ENCODE measurements at regions not wholly inside any gene's neighbourhood (a gene's known extent, or its start where the extent isn't known, plus 50 kb on each side); places are given as distances from the start of the nearest gene placed in this dataset.

- H3K9me3 ChIP-seq, result no peaks in the 10 kb centered on the region
- H3K4me3 ChIP-seq, result no peak overlapping the region
- DNase-seq, result no peak
- H3K27me3 ChIP-seq, result no peaks in the 10 kb centered on the region
- H3K36me3 ChIP-seq, result no peaks in the 10 kb centered on the region
Observed at GRCh38 chr2:167900435-167901114, 346.8 kb downstream of the STK39 start.

GRCh38 chr2:167898340-167898739 lies 349.1 kb downstream of the STK39 start:
- H3K36me3 ChIP-seq, result no peaks in the 10 kb centered on the region
- H3K9me3 ChIP-seq, result no peaks in the 10 kb centered on the region; the same call in 1 of the 2 replicates
- DNase-seq, result no peak
- no peaks in the 10 kb centered on the region for H3K27me3 ChIP-seq
- no peak overlapping the region for H3K4me3 ChIP-seq

GRCh38 chr2:167891841-167892240 lies 355.6 kb downstream of the STK39 start:
- no peak for DNase-seq
- Histone ChIP-seq H3K9me3 (no peaks in the 10 kb centered on the region; the same call in 1 of the 2 replicates), H3K36me3 (no peaks in the 10 kb centered on the region), H3K4me3 (no peak overlapping the region), H3K27me3 (no peaks in the 10 kb centered on the region)

- no peaks in the 10 kb centered on the region; the same call in 1 of the 2 replicates for H3K9me3 ChIP-seq
- DNase-seq, result no peak
- no peak overlapping the region for H3K4me3 ChIP-seq
- H3K27me3 ChIP-seq, result no peaks in the 10 kb centered on the region
- H3K36me3 ChIP-seq, result no peaks in the 10 kb centered on the region
Observed at GRCh38 chr2:167890739-167891138, 356.7 kb downstream of the STK39 start.

GRCh38 chr2:167880415-167880814 lies 367.0 kb downstream of the STK39 start:
- H3K4me3 ChIP-seq, result no peak overlapping the region
- DNase-seq, result no peak
- no peaks in the 10 kb centered on the region for H3K9me3 ChIP-seq
- H3K27me3 ChIP-seq, result no peaks in the 10 kb centered on the region
- H3K36me3 ChIP-seq, result no peaks in the 10 kb centered on the region

GRCh38 chr2:167875529-167875928 lies 371.9 kb downstream of the STK39 start:
- Histone ChIP-seq H3K27me3 (no peaks in the 10 kb centered on the region), H3K4me3 (no peak overlapping the region), H3K36me3 (no peaks in the 10 kb centered on the region), H3K9me3 (no peaks in the 10 kb centered on the region)
- no peak for DNase-seq

GRCh38 chr2:167874812-167875211 lies 372.6 kb downstream of the STK39 start:
- Histone ChIP-seq H3K9me3 (no peaks in the 10 kb centered on the region), H3K36me3 (no peaks in the 10 kb centered on the region), H3K4me3 (no peak overlapping the region), H3K27me3 (no peaks in the 10 kb centered on the region)
- DNase-seq, result no peak

- DNase-seq, result no peak
- H3K36me3 ChIP-seq, result no peaks in the 10 kb centered on the region
- H3K27me3 ChIP-seq, result no peaks in the 10 kb centered on the region
- no peak overlapping the region for H3K4me3 ChIP-seq
- no peaks in the 10 kb centered on the region for H3K9me3 ChIP-seq
Observed at GRCh38 chr2:167871286-167871685, 376.1 kb downstream of the STK39 start.

- no peak for DNase-seq
- Histone ChIP-seq H3K4me3 (no peak overlapping the region), H3K9me3 (no peaks in the 10 kb centered on the region), H3K27me3 (no peaks in the 10 kb centered on the region), H3K36me3 (no peaks in the 10 kb centered on the region)
Observed at GRCh38 chr2:167869200-167869599, 378.2 kb downstream of the STK39 start.

GRCh38 chr2:167863377-167863776 lies 384.0 kb downstream of the STK39 start:
- no peak for DNase-seq
- Histone ChIP-seq H3K4me3 (no peak overlapping the region), H3K36me3 (no peaks in the 10 kb centered on the region), H3K27me3 (no peaks in the 10 kb centered on the region), H3K9me3 (no peaks in the 10 kb centered on the region)

- Histone ChIP-seq H3K27me3 (no peaks in the 10 kb centered on the region), H3K4me3 (no peak overlapping the region), H3K36me3 (no peaks in the 10 kb centered on the region), H3K9me3 (no peaks in the 10 kb centered on the region)
- DNase-seq, result no peak
Observed at GRCh38 chr2:167862782-167863181, 384.6 kb downstream of the STK39 start.

- no peaks in the 10 kb centered on the region for H3K27me3 ChIP-seq
- no peak overlapping the region for H3K4me3 ChIP-seq
- DNase-seq, result no peak
- no peaks in the 10 kb centered on the region for H3K36me3 ChIP-seq
- H3K9me3 ChIP-seq, result no peaks in the 10 kb centered on the region
Observed at GRCh38 chr2:167862296-167862695, 385.1 kb downstream of the STK39 start.

GRCh38 chr2:167861574-167862193 lies 385.7 kb downstream of the STK39 start:
- DNase-seq, result no peak
- Histone ChIP-seq H3K36me3 (no peaks in the 10 kb centered on the region), H3K4me3 (no peak overlapping the region)

GRCh38 chr2:167860082-167860481 lies 387.3 kb downstream of the STK39 start:
- no peaks in the 10 kb centered on the region for H3K36me3 ChIP-seq
- no peak for DNase-seq
- H3K4me3 ChIP-seq, result no peak overlapping the region
- no peaks in the 10 kb centered on the region for H3K9me3 ChIP-seq
- no peaks in the 10 kb centered on the region for H3K27me3 ChIP-seq

More at GRCh38 chr2:167861574-167862193, 385.7 kb downstream of the STK39 start:
- Histone ChIP-seq H3K9me3 (no peaks in the 10 kb centered on the region), H3K27me3 (no peaks in the 10 kb centered on the region)

- Histone ChIP-seq H3K9me3 (no peaks in the 10 kb centered on the region), H3K27me3 (no peaks in the 10 kb centered on the region), H3K36me3 (no peaks in the 10 kb centered on the region), H3K4me3 (no peak overlapping the region)
- DNase-seq, result no peak
Observed at GRCh38 chr2:167859676-167860075, 387.7 kb downstream of the STK39 start.

- H3K27me3 ChIP-seq, result no peaks in the 10 kb centered on the region
- H3K4me3 ChIP-seq, result no peak overlapping the region
- no peaks in the 10 kb centered on the region for H3K9me3 ChIP-seq
- no peaks in the 10 kb centered on the region for H3K36me3 ChIP-seq
- DNase-seq, result no peak
Observed at GRCh38 chr2:167858086-167858485, 389.3 kb downstream of the STK39 start.

- no peak overlapping the region for H3K4me3 ChIP-seq
- no peaks in the 10 kb centered on the region for H3K36me3 ChIP-seq
- DNase-seq, result no peak
- H3K9me3 ChIP-seq, result no peaks in the 10 kb centered on the region
- H3K27me3 ChIP-seq, result no peaks in the 10 kb centered on the region
Observed at GRCh38 chr2:167857416-167857815, 390.0 kb downstream of the STK39 start.

- no peaks in the 10 kb centered on the region for H3K27me3 ChIP-seq
- DNase-seq, result no peak
- no peak overlapping the region for H3K4me3 ChIP-seq
- H3K9me3 ChIP-seq, result no peaks in the 10 kb centered on the region
- H3K36me3 ChIP-seq, result no peaks in the 10 kb centered on the region
Observed at GRCh38 chr2:167856190-167856589, 391.2 kb downstream of the STK39 start.
